K562 (cell line): ENCODE measurements at regions not wholly inside any gene's neighbourhood (a gene's known extent, or its start where the extent isn't known, plus 50 kb on each side); places are given as distances from the start of the nearest gene placed in this dataset.

ENCODE experiments used
- ATF2 ChIP-seq: sonication (generic); formaldehyde crosslinking; IDR thresholded peaks from 2 replicates; pipeline ENCODE4 v1.8.1; 2022; ENCODE audit warnings: missing genetic modification reagents
- BCLAF1 ChIP-seq, 2 experiments: fragments of 450-650 bp in 1 of 2; IDR thresholded peaks; 2 replicates each; pipeline ENCODE4 v1.6.1; 2011 to 2017; ENCODE audit warnings: low read depth in 2 of 2, antibody characterized with exemption in 1 of 2, borderline replicate concordance in 1 of 2, low read length in 1 of 2, mild to moderate bottlenecking in 1 of 2, mixed read lengths in 1 of 2; ENCODE audit not compliant: control insufficient read depth in 1 of 2
- BHLHE40 ChIP-seq: IDR thresholded peaks from 2 replicates; pipeline ENCODE4 v1.6.1; 2011; ENCODE audit warnings: low read length, improper control_type of control experiment
- BRD9 ChIP-seq: fragments of 450-650 bp; IDR thresholded peaks from 2 replicates; pipeline ENCODE4 v1.6.1; 2018; ENCODE audit warnings: low read depth; ENCODE audit not compliant: partially characterized antibody
- BRF1 ChIP-seq: IDR thresholded peaks from 3 replicates; pipeline ENCODE4 v1.6.1; 2011; ENCODE audit warnings: borderline replicate concordance, mild to moderate bottlenecking; ENCODE audit not compliant: insufficient read length; ENCODE audit errors: extremely low read depth
- HDAC3 ChIP-seq: fragments of 450-650 bp; IDR thresholded peaks from 2 replicates; pipeline ENCODE4 v1.6.1; 2018; ENCODE audit warnings: borderline replicate concordance, mild to moderate bottlenecking, moderate library complexity; ENCODE audit not compliant: partially characterized antibody
- HDAC8 ChIP-seq: fragments of 450-650 bp; IDR thresholded peaks from 2 replicates; pipeline ENCODE4 v1.6.1; 2016; ENCODE audit warnings: mild to moderate bottlenecking, missing genetic modification characterization, moderate library complexity, missing compliant biosample characterization
- MEF2A ChIP-seq: IDR thresholded peaks from 2 replicates; pipeline ENCODE4 v1.6.1; 2011; ENCODE audit warnings: low read depth, mild to moderate bottlenecking, low read length, moderate library complexity; ENCODE audit not compliant: control insufficient read depth
- MTA2 ChIP-seq: fragments of 450-650 bp; IDR thresholded peaks from 2 replicates; pipeline ENCODE4 v1.6.1; 2016; ENCODE audit warnings: low read depth
- MTA3 ChIP-seq: fragments of 450-650 bp; formaldehyde crosslinking; IDR thresholded peaks from 2 replicates; pipeline ENCODE4 v1.6.1; 2017; ENCODE audit warnings: mild to moderate bottlenecking, borderline replicate concordance
- PPARD ChIP-seq: fragments of 250-450 bp; sonication (Bioruptor Pico); IDR thresholded peaks from 2 replicates; pipeline ENCODE4 v1.8.0; 2022; ENCODE audit warnings: inconsistent platforms, mild to moderate bottlenecking, moderate library complexity
- STAT6 ChIP-seq: sonication (generic); formaldehyde crosslinking; IDR thresholded peaks from 2 replicates; pipeline ENCODE4 v1.8.1; 2023; ENCODE audit warnings: mild to moderate bottlenecking, missing genetic modification reagents
- TOE1 ChIP-seq, 2 experiments: fragments of 450-650 bp in 1 of 2; sonication (generic) in 1 of 2; formaldehyde crosslinking in 1 of 2; IDR thresholded peaks; 2 replicates each; pipeline versions ENCODE4 v1.7.1 to v1.8.0; 2016 to 2022; ENCODE audit warnings: borderline replicate concordance in 2 of 2, mild to moderate bottlenecking in 2 of 2, antibody characterized with exemption in 1 of 2, inconsistent platforms in 1 of 2, low read depth in 1 of 2, missing genetic modification reagents in 1 of 2, moderate library complexity in 1 of 2
- ZBTB7A ChIP-seq: IDR thresholded peaks from 2 replicates; pipeline ENCODE4 v1.6.1; 2011; ENCODE audit warnings: low read depth, mild to moderate bottlenecking, low read length, moderate library complexity, borderline replicate concordance; ENCODE audit not compliant: control insufficient read depth
- ZNF324 ChIP-seq: fragments of 250-450 bp; sonication (Bioruptor Pico); IDR thresholded peaks from 2 replicates; pipeline ENCODE4 v1.4.0; 2020; ENCODE audit warnings: mild to moderate bottlenecking
- TF ChIP-seq, protein P1 (sequence below): fragments of 450-650 bp; IDR thresholded peaks from 2 replicates; pipeline ENCODE4 v1.6.1; 2016; ENCODE audit warnings: mild to moderate bottlenecking

- TF ChIP-seq BCLAF1 (IDR thresholded peaks at IDR 0.05; ENCODE audit: borderline replicate concordance in 1 of 2, control insufficient read depth in 1 of 2, low read depth in 2 of 2, low read length in 1 of 2), result no peak
- TF ChIP-seq HDAC8 (tag), result no peak
- TF ChIP-seq BRD9, result no peak
- TF ChIP-seq, protein P1, sequence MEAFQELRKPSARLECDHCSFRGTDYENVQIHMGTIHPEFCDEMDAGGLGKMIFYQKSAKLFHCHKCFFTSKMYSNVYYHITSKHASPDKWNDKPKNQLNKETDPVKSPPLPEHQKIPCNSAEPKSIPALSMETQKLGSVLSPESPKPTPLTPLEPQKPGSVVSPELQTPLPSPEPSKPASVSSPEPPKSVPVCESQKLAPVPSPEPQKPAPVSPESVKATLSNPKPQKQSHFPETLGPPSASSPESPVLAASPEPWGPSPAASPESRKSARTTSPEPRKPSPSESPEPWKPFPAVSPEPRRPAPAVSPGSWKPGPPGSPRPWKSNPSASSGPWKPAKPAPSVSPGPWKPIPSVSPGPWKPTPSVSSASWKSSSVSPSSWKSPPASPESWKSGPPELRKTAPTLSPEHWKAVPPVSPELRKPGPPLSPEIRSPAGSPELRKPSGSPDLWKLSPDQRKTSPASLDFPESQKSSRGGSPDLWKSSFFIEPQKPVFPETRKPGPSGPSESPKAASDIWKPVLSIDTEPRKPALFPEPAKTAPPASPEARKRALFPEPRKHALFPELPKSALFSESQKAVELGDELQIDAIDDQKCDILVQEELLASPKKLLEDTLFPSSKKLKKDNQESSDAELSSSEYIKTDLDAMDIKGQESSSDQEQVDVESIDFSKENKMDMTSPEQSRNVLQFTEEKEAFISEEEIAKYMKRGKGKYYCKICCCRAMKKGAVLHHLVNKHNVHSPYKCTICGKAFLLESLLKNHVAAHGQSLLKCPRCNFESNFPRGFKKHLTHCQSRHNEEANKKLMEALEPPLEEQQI, result peak; percentile 32; the same call in 1 of the 2 replicates
- no peak for TF ChIP-seq TOE1 (IDR thresholded peaks at IDR 0.05; ENCODE audit: borderline replicate concordance)
- no peak for TF ChIP-seq TOE1 (CRISPR knock-in tag; IDR thresholded peaks at IDR 0.05; ENCODE audit: borderline replicate concordance, low read depth)
- TF ChIP-seq STAT6, result no peak
- TF ChIP-seq MTA2, result no peak
- no peak for TF ChIP-seq MTA3
- TF ChIP-seq PPARD, result no peak
- no peak for TF ChIP-seq BRF1
- TF ChIP-seq BHLHE40, result no peak
- TF ChIP-seq MEF2A, result no peak
- no peak for TF ChIP-seq HDAC3
- TF ChIP-seq ATF2 (CRISPR knock-in tag), result 0 out of 2 replicates have a peak, but pooled peaks have one; percentile 14
- TF ChIP-seq ZNF324 (CRISPR knock-in tag), result no peak
- TF ChIP-seq ZBTB7A, result no peak
Measured at GRCh38 chr6:27565839-27566779, 93.2 kb upstream of the ZNF184 start (continued).
